ENCODE measurements at regions not wholly inside any gene's neighbourhood (a gene's known extent, or its start where the extent isn't known, plus 50 kb on each side); places are given as distances from the start of the nearest gene placed in this dataset.

- TF ChIP-seq CTCF (IDR thresholded peaks at IDR 0.05; ENCODE audit: insufficient read depth, low read length, poor library complexity, severe bottlenecking), result no peak
- DNase-seq (ENCODE audit: extremely low read depth, insufficient read length), result no peak
- no peaks in the 10 kb centered on the region for H3K27me3 ChIP-seq (replicated peaks; ENCODE audit: control insufficient read depth, insufficient read depth, low read length)
These were observed 766.4 kb upstream of the ADGRL2 start for GRCh38 chr1:81034291-81034690.

GRCh38 chr1:81032973-81033425 lies 767.7 kb upstream of the ADGRL2 start:
- no peak for TF ChIP-seq CTCF (IDR thresholded peaks at IDR 0.05; ENCODE audit: insufficient read depth, low read length, poor library complexity, severe bottlenecking)
- no peaks in the 10 kb centered on the region for H3K27me3 ChIP-seq (replicated peaks; ENCODE audit: control insufficient read depth, insufficient read depth, low read length)
- H3K4me3 ChIP-seq (replicated peaks; ENCODE audit: low read depth, low read length), result no peak overlapping the region
- H3K36me3 ChIP-seq (ENCODE audit: control insufficient read depth, insufficient read depth, low read length), result no peaks in the 10 kb centered on the region
- DNase-seq (ENCODE audit: extremely low read depth, insufficient read length), result no peak

More at GRCh38 chr1:81034291-81034690, 766.4 kb upstream of the ADGRL2 start:
- Histone ChIP-seq H3K36me3 (ENCODE audit: control insufficient read depth, insufficient read depth, low read length) (no peaks in the 10 kb centered on the region), H3K4me3 (replicated peaks; ENCODE audit: low read depth, low read length) (no peak overlapping the region)

GRCh38 chr1:81032374-81032773 lies 768.4 kb upstream of the ADGRL2 start:
- no peak for TF ChIP-seq CTCF (IDR thresholded peaks at IDR 0.05; ENCODE audit: insufficient read depth, low read length, poor library complexity, severe bottlenecking)
- Histone ChIP-seq H3K36me3 (ENCODE audit: control insufficient read depth, insufficient read depth, low read length) (no peaks in the 10 kb centered on the region), H3K4me3 (replicated peaks; ENCODE audit: low read depth, low read length) (no peak overlapping the region), H3K27me3 (replicated peaks; ENCODE audit: control insufficient read depth, insufficient read depth, low read length) (no peaks in the 10 kb centered on the region)
- DNase-seq (ENCODE audit: extremely low read depth, insufficient read length), result no peak

GRCh38 chr1:81030441-81030840 lies 770.3 kb upstream of the ADGRL2 start:
- H3K4me3 ChIP-seq (replicated peaks; ENCODE audit: low read depth, low read length), result no peak overlapping the region
- TF ChIP-seq CTCF (IDR thresholded peaks at IDR 0.05; ENCODE audit: insufficient read depth, low read length, poor library complexity, severe bottlenecking), result no peak
- no peaks in the 10 kb centered on the region for H3K27me3 ChIP-seq (replicated peaks; ENCODE audit: control insufficient read depth, insufficient read depth, low read length)
- no peaks in the 10 kb centered on the region for H3K36me3 ChIP-seq (ENCODE audit: control insufficient read depth, insufficient read depth, low read length)
- DNase-seq (ENCODE audit: extremely low read depth, insufficient read length), result no peak

- no peak for TF ChIP-seq CTCF (IDR thresholded peaks at IDR 0.05; ENCODE audit: insufficient read depth, low read length, poor library complexity, severe bottlenecking)
- DNase-seq (ENCODE audit: extremely low read depth, insufficient read length), result no peak
- no peaks in the 10 kb centered on the region for H3K27me3 ChIP-seq (replicated peaks; ENCODE audit: control insufficient read depth, insufficient read depth, low read length)
These were observed 771.5 kb upstream of the ADGRL2 start for GRCh38 chr1:81029266-81029665.

GRCh38 chr1:81023187-81023724 lies 777.5 kb upstream of the ADGRL2 start:
- H3K36me3 ChIP-seq (ENCODE audit: control insufficient read depth, insufficient read depth, low read length), result no peaks in the 10 kb centered on the region
- no peak for TF ChIP-seq CTCF (IDR thresholded peaks at IDR 0.05; ENCODE audit: insufficient read depth, low read length, poor library complexity, severe bottlenecking)
- no peaks in the 10 kb centered on the region for H3K27me3 ChIP-seq (replicated peaks; ENCODE audit: control insufficient read depth, insufficient read depth, low read length)
- DNase-seq (ENCODE audit: extremely low read depth, insufficient read length), result no peak
- H3K4me3 ChIP-seq (replicated peaks; ENCODE audit: low read depth, low read length), result no peak overlapping the region

More at GRCh38 chr1:81029266-81029665, 771.5 kb upstream of the ADGRL2 start:
- Histone ChIP-seq H3K36me3 (ENCODE audit: control insufficient read depth, insufficient read depth, low read length) (no peaks in the 10 kb centered on the region), H3K4me3 (replicated peaks; ENCODE audit: low read depth, low read length) (no peak overlapping the region)

All from GM06990 (cell line).